ENCODE measurements at regions not wholly inside any gene's neighbourhood (a gene's known extent, or its start where the extent isn't known, plus 50 kb on each side); places are given as distances from the start of the nearest gene placed in this dataset.

GRCh38 chr5:111892949-111893348 lies 136.0 kb upstream of the NREP start:
- TF ChIP-seq POLR2AphosphoS5 (IDR thresholded peaks at IDR 0.05; ENCODE audit: low read depth, low read length) = no peak
- TF ChIP-seq TAF1 (IDR thresholded peaks at IDR 0.05; ENCODE audit: borderline replicate concordance, low read depth, low read length) = no peak
- TF ChIP-seq POLR2A (IDR thresholded peaks at IDR 0.05; ENCODE audit: low read depth, low read length) = no peak
